Stimulated activated CD8-positive, alpha-beta memory T cell treated with anti-CD3 and anti-CD28 coated beads, Interleukin-7, amount 100 ng/mL, for 24 hours (primary cell): ENCODE measurements at regions not wholly inside any gene's neighbourhood (a gene's known extent, or its start where the extent isn't known, plus 50 kb on each side); places are given as distances from the start of the nearest gene placed in this dataset.
"Not testable (repeated sequence)": the region's sequence is repeated elsewhere in the genome, so short reads cannot be mapped to it uniquely, and the experiment has no call there.

Experiments
- DNase-seq: peaks from one replicate; pipeline ENCODE4 v3.0.0-alpha.2; 2020; ENCODE audit warnings: low read depth

DNA sequence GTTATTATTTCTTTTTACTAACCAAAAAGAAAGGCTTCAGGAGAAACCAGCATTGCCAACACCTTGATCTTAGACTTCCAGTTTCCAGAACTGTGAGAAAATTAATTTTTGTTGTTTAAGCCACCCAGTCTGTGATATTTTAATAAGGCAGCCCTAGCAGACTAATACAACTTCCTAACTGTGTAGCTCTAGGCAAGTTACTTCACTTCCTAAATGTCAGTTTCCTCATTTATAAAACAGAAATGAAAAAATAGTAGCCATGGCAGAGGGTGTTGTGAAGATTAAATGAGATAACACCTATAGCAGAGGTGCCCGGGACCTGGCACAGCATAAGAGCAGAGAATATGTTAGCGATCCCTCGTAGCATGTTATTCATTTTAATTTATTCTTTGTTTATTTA lies 66.6 kb upstream of the HAND1 start:
- no peak for DNase-seq

DNA sequence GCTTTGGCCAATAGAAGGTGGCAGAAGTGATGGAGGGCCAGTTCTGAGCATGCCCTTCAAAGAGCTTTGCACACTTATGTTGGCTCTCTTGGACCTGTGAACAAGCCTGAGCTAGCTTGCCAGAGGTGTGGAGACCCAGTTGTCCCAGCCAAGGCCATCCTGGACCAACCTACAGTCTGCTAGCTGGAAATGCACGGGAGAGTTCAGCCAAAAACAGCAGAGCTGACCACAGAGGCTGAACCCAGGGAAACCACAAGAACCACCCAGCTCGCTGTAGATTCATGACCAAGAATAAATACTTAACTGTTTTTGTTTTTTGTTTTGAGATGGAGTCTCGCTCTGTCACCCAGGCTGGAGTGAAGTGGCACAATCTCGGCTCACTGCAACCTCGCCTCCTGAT lies 65.4 kb upstream of the HAND1 start:
- DNase-seq, result no peak

- DNase-seq, result no peak
These were observed 64.6 kb upstream of the HAND1 start for GRCh38 chr5:154542581-154542980.

- DNase-seq, result no peak
These were observed 64.0 kb upstream of the HAND1 start for GRCh38 chr5:154542000-154542399.

- no peak for DNase-seq
These were observed 63.5 kb upstream of the HAND1 start for GRCh38 chr5:154541553-154541952.

GRCh38 chr5:154540600-154540999 lies 62.6 kb upstream of the HAND1 start:
- no peak for DNase-seq

GRCh38 chr5:154538492-154538891 lies 60.5 kb upstream of the HAND1 start:
- no peak for DNase-seq

DNA sequence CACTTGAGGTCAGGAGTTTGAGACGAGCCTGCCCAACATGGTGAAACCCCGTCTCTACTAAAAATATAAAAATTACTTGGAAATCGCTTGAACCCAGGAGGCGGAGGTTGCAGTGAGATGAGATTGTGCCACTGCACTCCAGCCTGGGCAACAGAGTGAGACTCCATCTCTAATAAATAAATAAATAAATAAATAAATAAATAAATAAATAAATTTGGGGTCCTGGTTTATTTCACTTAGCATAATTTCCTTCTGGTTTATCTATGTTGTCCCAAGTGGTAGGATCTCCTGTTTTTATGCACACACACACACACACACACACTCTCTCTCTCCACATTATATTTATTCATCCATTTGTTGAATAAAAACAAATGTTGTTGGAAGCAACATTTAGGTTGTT lies 58.4 kb upstream of the HAND1 start:
- not testable (repeated sequence) for DNase-seq

DNA sequence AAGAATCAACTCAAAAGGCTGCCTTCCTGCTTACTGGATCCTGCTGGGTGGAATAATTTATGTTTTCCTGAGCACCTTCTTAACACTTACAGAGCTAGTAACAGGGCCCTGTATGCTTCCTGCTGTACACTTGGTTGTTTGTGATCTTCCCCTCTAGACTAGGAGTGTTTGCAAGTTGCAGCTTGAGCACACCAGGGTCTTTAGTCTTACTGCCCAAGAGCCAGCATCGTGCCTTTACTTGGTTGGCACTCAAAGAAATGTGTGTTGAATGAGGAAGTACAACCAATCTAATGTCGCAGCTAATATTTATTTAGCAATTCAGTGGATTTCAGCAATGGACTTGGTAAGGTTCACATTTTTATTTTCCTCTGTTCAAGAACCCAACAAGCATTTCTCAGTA lies 57.5 kb upstream of the HAND1 start:
- DNase-seq, result no peak

- DNase-seq, result no peak
These were observed 56.5 kb upstream of the HAND1 start for GRCh38 chr5:154534457-154535050.

GRCh38 chr5:154529282-154529681 lies 51.3 kb upstream of the HAND1 start:
- DNase-seq, result no peak

GRCh38 chr5:154528005-154528594 lies 50.1 kb upstream of the HAND1 start:
- no peak for DNase-seq
